ENCODE measurements at regions not wholly inside any gene's neighbourhood (a gene's known extent, or its start where the extent isn't known, plus 50 kb on each side); places are given as distances from the start of the nearest gene placed in this dataset.
A peak's percentile ranks its signal among the peaks of the same experiment; 100 is the strongest.

GRCh38 chr5:6545770-6546690, 86.8 kb downstream of the NSUN2 start:
- Histone ChIP-seq H3K36me3 (ENCODE audit: control insufficient read depth in 4 of 4, insufficient read depth in 3 of 4, low read depth in 1 of 4, low read length in 3 of 4) (no peaks in the 10 kb centered on the region), H3K4me1 (ENCODE audit: control insufficient read depth in 4 of 4, insufficient read depth in 4 of 4, low read length in 3 of 4) (no peaks in the 10 kb centered on the region), H3K27me3 (ENCODE audit: control insufficient read depth in 4 of 4, insufficient read depth in 4 of 4, low read length in 3 of 4) (no peaks in the 10 kb centered on the region), H3K27ac (ENCODE audit: low read depth in 1 of 2, low read length in 2 of 2) (no peak overlapping the region), H3K9me3 (ENCODE audit: control insufficient read depth in 4 of 4, low read length in 3 of 4) (no peaks in the 10 kb centered on the region), H3K9ac (ENCODE audit: low read depth in 1 of 2, low read length in 2 of 2) (no peak overlapping the region), H3K4me3 (ENCODE audit: low read depth in 1 of 3, low read length in 3 of 3) (no peak overlapping the region)
- WGBS, result 71% methylated on average over 24 of the region's 24 CpGs
- TF ChIP-seq, protein P1, sequence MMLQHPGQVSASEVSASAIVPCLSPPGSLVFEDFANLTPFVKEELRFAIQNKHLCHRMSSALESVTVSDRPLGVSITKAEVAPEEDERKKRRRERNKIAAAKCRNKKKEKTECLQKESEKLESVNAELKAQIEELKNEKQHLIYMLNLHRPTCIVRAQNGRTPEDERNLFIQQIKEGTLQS (IDR thresholded peaks at IDR 0.05), result no peak
- TF ChIP-seq, protein P2, sequence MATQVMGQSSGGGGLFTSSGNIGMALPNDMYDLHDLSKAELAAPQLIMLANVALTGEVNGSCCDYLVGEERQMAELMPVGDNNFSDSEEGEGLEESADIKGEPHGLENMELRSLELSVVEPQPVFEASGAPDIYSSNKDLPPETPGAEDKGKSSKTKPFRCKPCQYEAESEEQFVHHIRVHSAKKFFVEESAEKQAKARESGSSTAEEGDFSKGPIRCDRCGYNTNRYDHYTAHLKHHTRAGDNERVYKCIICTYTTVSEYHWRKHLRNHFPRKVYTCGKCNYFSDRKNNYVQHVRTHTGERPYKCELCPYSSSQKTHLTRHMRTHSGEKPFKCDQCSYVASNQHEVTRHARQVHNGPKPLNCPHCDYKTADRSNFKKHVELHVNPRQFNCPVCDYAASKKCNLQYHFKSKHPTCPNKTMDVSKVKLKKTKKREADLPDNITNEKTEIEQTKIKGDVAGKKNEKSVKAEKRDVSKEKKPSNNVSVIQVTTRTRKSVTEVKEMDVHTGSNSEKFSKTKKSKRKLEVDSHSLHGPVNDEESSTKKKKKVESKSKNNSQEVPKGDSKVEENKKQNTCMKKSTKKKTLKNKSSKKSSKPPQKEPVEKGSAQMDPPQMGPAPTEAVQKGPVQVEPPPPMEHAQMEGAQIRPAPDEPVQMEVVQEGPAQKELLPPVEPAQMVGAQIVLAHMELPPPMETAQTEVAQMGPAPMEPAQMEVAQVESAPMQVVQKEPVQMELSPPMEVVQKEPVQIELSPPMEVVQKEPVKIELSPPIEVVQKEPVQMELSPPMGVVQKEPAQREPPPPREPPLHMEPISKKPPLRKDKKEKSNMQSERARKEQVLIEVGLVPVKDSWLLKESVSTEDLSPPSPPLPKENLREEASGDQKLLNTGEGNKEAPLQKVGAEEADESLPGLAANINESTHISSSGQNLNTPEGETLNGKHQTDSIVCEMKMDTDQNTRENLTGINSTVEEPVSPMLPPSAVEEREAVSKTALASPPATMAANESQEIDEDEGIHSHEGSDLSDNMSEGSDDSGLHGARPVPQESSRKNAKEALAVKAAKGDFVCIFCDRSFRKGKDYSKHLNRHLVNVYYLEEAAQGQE (IDR thresholded peaks at IDR 0.05), result no peak
- TF ChIP-seq EGR1 (IDR thresholded peaks at IDR 0.05; ENCODE audit: low read depth in 2 of 2) (no peak), CTCF (IDR thresholded peaks at IDR 0.05; ENCODE audit: low read depth, low read length, missing input control) (no peak), MAX (IDR thresholded peaks at IDR 0.05) (no peak), NR2F2 (IDR thresholded peaks at IDR 0.05) (no peak)
- peak; percentile 12 for DNase-seq (ENCODE audit: low spot score)

DNA sequence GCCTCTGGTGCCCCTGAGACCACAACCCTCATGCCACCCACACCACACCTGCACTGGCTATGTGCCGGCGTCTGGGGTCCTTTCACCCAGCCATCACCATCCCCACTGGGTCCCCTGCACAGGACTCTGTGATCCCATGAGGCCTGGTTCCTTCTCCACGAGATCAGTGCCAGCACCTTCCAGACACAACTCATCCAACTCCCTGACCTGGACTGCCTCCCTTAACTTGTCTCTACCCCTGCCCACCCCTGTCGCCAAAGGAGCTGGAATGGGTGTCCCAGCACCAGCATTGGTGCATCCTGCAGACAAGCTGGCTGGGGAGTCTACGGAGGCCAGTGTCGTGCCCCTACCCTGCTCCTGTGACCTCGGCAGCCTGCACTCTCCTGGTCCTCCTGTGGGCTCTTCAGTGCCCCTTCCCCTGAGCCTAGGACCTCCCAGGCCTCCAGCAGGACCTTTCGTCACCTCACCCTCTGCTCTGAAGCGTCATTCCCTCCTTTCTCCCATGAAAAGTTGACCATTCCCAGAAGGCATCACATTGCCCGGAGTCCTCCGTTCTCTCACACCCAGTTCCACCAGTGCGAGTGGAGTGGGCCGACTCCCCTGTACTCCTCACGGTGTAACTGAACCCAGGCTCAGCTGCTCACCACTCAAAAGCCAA, 87.7 kb downstream of the NSUN2 start:
- Histone ChIP-seq H3K27me3 (ENCODE audit: control insufficient read depth in 4 of 4, insufficient read depth in 4 of 4, low read length in 3 of 4) (no peaks in the 10 kb centered on the region), H3K9ac (ENCODE audit: low read depth in 1 of 2, low read length in 2 of 2) (no peak overlapping the region), H3K36me3 (ENCODE audit: control insufficient read depth in 4 of 4, insufficient read depth in 3 of 4, low read depth in 1 of 4, low read length in 3 of 4) (no peaks in the 10 kb centered on the region), H3K27ac (ENCODE audit: low read depth in 1 of 2, low read length in 2 of 2) (no peak overlapping the region), H3K4me3 (ENCODE audit: low read depth in 1 of 3, low read length in 3 of 3) (no peak overlapping the region), H3K9me3 (ENCODE audit: control insufficient read depth in 4 of 4, low read length in 3 of 4) (no peaks in the 10 kb centered on the region), H3K4me1 (ENCODE audit: control insufficient read depth in 4 of 4, insufficient read depth in 4 of 4, low read length in 3 of 4) (no peaks in the 10 kb centered on the region)
- peak; percentile 25 for DNase-seq (ENCODE audit: low spot score)
- WGBS, result 74% methylated on average over 14 of the region's 14 CpGs
- TF ChIP-seq, protein P3, sequence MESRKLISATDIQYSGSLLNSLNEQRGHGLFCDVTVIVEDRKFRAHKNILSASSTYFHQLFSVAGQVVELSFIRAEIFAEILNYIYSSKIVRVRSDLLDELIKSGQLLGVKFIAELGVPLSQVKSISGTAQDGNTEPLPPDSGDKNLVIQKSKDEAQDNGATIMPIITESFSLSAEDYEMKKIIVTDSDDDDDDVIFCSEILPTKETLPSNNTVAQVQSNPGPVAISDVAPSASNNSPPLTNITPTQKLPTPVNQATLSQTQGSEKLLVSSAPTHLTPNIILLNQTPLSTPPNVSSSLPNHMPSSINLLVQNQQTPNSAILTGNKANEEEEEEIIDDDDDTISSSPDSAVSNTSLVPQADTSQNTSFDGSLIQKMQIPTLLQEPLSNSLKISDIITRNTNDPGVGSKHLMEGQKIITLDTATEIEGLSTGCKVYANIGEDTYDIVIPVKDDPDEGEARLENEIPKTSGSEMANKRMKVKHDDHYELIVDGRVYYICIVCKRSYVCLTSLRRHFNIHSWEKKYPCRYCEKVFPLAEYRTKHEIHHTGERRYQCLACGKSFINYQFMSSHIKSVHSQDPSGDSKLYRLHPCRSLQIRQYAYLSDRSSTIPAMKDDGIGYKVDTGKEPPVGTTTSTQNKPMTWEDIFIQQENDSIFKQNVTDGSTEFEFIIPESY (IDR thresholded peaks at IDR 0.05), result no peak
- TF ChIP-seq TAF1 (conservative IDR thresholded peaks at IDR 0.05) (no peak), MAX (IDR thresholded peaks at IDR 0.05) (no peak), FOXA2 (IDR thresholded peaks at IDR 0.05) (no peak), FOXA1 (IDR thresholded peaks at IDR 0.05) (no peak), HNF4G (IDR thresholded peaks at IDR 0.05) (no peak), JUND (IDR thresholded peaks at IDR 0.05) (no peak), RAD21 (IDR thresholded peaks at IDR 0.05) (no peak)
- TF ChIP-seq, protein P2 (IDR thresholded peaks at IDR 0.05), result no peak
